Right lobe of liver (tissue), 6 donors: ENCODE measurements at regions not wholly inside any gene's neighbourhood (a gene's known extent, or its start where the extent isn't known, plus 50 kb on each side); places are given as distances from the start of the nearest gene placed in this dataset.

Source experiments
- ATAC-seq, 4 donors: fragments of 200-7000 bp; cut with Tn5 transposase; one replicate each; pipeline ENCODE4 v1.9.1; 2020; ENCODE audit warnings: mild to moderate bottlenecking in 4 of 4, moderate library complexity in 4 of 4
- DNase-seq, 3 donors: peaks; one replicate each; pipeline ENCODE4 v3.0.0-alpha.2; 2020
- H3K27ac ChIP-seq, 3 donors: fragments of 200-600 bp; one replicate each; pipeline ENCODE4 v1.8.0; 2022
- H3K27me3 ChIP-seq, 2 donors: fragments of 200-600 bp; one replicate each; pipeline ENCODE4 v1.8.0; 2022
- H3K36me3 ChIP-seq, 4 donors: fragments of 200-600 bp; sonication (generic) in 1 of 4; one replicate each; pipeline versions ENCODE4 v1.5.1 to v1.8.0; 2017 to 2022; ENCODE audit warnings: control low read depth in 1 of 4
- H3K4me1 ChIP-seq, 4 donors: fragments of 200-600 bp; sonication (generic) in 1 of 4; one replicate each; pipeline versions ENCODE4 v1.5.1 to v1.8.0; 2017 to 2022; ENCODE audit warnings: control low read depth in 1 of 4
- H3K4me3 ChIP-seq, 3 donors: fragments of 200-600 bp; one replicate each; pipeline ENCODE4 v1.8.0; 2022
- H3K9me3 ChIP-seq, 4 donors: fragments of 200-600 bp; sonication (generic) in 1 of 4; one replicate each; pipeline versions ENCODE4 v1.5.1 to v1.8.0; 2017 to 2022; ENCODE audit warnings: control low read depth in 1 of 4
- POLR2A ChIP-seq: fragments of 450-650 bp; IDR thresholded peaks from one replicate; pipeline ENCODE4 v1.6.1; 2017; ENCODE audit warnings: antibody characterized with exemption, mild to moderate bottlenecking
- WGBS: methylation state at CpG from one replicate; pipeline ENCODE4 v1.1.6; 2018; ENCODE audit warnings: low coverage, low lambda C conversion rate; ENCODE audit not compliant: insufficient coverage; ENCODE audit errors: missing lambda C conversion rate; 5-methylcytosine and 5-hydroxymethylcytosine counted together
- intact Hi-C, 2 donors: fragments of 100-400 bp; cut with DNase I; formaldehyde crosslinking; loops; one replicate each; pipeline versions ENCODE4 v1.11.2 to v1.14.1; 2022
- TF ChIP-seq, protein P1 (sequence below), 4 donors: fragments of 200-600 bp in 3 of 4; fragments of 450-650 bp in 1 of 4; IDR thresholded peaks; one replicate each; pipeline versions ENCODE4 v1.5.1 to v1.8.0; 2016 to 2022; ENCODE audit warnings: antibody characterized with exemption in 4 of 4, mild to moderate bottlenecking in 2 of 4
- donor health status: DM: no; HTN: yes; CAD: no.
- donor health status: DM: no; HTN: no; CAD: no.
- donor health status: DM: no; HTN: no; CAD: no.
- donor health status: DM: no; HTN: yes; CAD: no.
- donor health status: DM: no; HTN: yes; CAD: no.

DNA sequence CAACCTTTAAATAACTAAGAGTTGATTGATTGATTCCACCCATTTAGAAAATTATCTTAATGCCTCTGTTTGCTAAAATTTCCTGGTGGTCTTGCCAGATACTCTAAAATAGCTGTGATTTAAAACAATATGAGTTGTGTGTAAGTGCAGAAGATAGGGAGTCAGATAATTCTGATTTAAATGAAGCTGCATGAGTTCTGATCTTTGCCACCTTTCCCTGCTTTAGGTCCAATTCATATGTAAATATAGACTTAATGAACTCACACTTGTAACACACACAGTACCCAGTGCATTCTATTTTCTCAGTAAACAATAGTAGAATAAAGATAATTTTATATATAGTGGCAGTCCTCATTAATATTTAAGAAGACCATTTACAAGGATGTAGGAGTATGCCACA, 981.8 kb downstream of the SLITRK1 start:
- Histone ChIP-seq H3K4me3 (no peak overlapping the region), H3K36me3 (no peaks in the 10 kb centered on the region)

DNA sequence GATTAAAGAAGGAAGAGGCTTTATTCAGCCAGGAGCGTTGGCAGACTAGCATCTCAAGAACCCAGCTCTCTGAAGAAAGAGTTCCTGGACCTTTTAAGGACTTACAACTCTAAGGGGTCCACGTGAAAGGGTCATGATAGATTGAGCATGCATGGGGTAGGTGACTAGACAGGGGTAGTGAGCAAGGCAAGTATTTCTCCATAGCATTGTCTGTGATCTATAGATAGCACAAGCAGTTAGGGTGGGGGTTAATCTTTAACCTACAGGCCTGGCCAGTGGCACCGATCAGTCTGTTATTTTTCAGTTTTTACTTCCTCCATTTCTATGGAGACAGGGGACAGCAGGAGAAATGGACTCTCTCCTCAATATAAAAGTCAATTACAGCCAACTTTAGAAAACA, 983.7 kb downstream of the SLITRK1 start:
- no peaks in the 10 kb centered on the region for H3K36me3 ChIP-seq
- TF ChIP-seq POLR2A: no peak
- TF ChIP-seq, protein P1, sequence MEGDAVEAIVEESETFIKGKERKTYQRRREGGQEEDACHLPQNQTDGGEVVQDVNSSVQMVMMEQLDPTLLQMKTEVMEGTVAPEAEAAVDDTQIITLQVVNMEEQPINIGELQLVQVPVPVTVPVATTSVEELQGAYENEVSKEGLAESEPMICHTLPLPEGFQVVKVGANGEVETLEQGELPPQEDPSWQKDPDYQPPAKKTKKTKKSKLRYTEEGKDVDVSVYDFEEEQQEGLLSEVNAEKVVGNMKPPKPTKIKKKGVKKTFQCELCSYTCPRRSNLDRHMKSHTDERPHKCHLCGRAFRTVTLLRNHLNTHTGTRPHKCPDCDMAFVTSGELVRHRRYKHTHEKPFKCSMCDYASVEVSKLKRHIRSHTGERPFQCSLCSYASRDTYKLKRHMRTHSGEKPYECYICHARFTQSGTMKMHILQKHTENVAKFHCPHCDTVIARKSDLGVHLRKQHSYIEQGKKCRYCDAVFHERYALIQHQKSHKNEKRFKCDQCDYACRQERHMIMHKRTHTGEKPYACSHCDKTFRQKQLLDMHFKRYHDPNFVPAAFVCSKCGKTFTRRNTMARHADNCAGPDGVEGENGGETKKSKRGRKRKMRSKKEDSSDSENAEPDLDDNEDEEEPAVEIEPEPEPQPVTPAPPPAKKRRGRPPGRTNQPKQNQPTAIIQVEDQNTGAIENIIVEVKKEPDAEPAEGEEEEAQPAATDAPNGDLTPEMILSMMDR (IDR thresholded peaks at IDR 0.05): no peak
- no peaks in the 10 kb centered on the region for H3K9me3 ChIP-seq
- ATAC-seq: no peak
- no peak overlapping the region for H3K27ac ChIP-seq
- H3K4me1 ChIP-seq: no peaks in the 10 kb centered on the region
- intact Hi-C loops: no loop called here
- WGBS: 36% methylated on average over 2 of the region's 3 CpGs
- DNase-seq: no peak
- H3K27me3 ChIP-seq: no peaks in the 10 kb centered on the region
- no peak overlapping the region for H3K4me3 ChIP-seq

More for the DNA sequence above, 981.8 kb downstream of the SLITRK1 start:
- ATAC-seq: no peak
- DNase-seq: no peak
- TF ChIP-seq, protein P1 (IDR thresholded peaks at IDR 0.05): no peak
- TF ChIP-seq POLR2A: no peak
- Histone ChIP-seq H3K27me3 (no peaks in the 10 kb centered on the region), H3K9me3 (no peaks in the 10 kb centered on the region), H3K4me1 (no peaks in the 10 kb centered on the region), H3K27ac (no peak overlapping the region)
- intact Hi-C loops: no loop called here

DNA sequence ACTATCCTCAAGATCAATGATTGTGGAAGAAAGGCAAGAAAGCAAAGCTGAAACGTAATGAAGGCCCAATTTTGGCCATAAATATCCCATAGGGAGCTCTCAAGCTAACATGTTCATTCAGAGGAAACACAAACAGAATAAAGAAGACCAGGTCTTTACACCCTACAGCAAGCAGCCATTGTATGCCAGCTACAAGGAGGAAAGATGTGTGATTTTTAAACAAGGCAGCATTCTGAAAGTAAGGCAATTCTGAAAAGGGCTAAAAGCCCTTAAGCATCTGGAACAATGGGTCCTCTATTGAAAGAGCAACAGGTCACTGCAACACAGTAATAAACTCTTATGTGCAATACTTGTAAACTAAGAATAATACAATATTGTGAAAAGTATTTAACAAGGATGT, 1002.4 kb downstream of the SLITRK1 start:
- Histone ChIP-seq H3K36me3 (no peaks in the 10 kb centered on the region), H3K9me3 (no peaks in the 10 kb centered on the region), H3K4me3 (no peak overlapping the region), H3K27ac (no peak overlapping the region), H3K4me1 (no peaks in the 10 kb centered on the region), H3K27me3 (no peaks in the 10 kb centered on the region)
- DNase-seq: no peak
- TF ChIP-seq, protein P1 (IDR thresholded peaks at IDR 0.05): no peak
- TF ChIP-seq POLR2A: no peak
- ATAC-seq: no peak
- 10% methylated on average over 1 of the region's 1 CpG for WGBS
- intact Hi-C loops: no loop called here

DNA sequence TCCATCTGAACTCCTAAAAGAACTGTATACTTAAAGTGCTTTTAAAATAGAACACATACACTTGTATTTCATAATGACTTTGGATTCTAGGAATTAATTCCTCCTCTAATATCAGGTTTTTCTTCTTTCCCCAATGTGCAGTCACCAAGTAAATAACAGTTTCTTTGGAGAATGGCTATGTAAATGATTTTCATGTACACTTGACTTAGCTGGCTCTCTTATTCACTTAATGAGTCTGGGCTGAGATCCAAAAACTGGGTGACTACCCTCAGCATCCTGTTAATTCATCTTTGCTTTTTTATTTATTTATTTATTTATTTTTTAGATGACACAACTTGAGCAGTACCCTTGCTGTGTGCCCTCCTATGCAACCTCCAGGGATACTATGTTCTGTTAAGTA, 1003.7 kb downstream of the SLITRK1 start:
- no peaks in the 10 kb centered on the region for H3K9me3 ChIP-seq
- intact Hi-C loops: no loop called here
- H3K4me3 ChIP-seq: no peak overlapping the region
- ATAC-seq (no peak), DNase-seq (no peak)
- no peak for TF ChIP-seq POLR2A
- TF ChIP-seq, protein P1 (IDR thresholded peaks at IDR 0.05): no peak
- H3K4me1 ChIP-seq: no peaks in the 10 kb centered on the region
- H3K27ac ChIP-seq: no peak overlapping the region
- H3K36me3 ChIP-seq: no peaks in the 10 kb centered on the region
- H3K27me3 ChIP-seq: no peaks in the 10 kb centered on the region

DNA sequence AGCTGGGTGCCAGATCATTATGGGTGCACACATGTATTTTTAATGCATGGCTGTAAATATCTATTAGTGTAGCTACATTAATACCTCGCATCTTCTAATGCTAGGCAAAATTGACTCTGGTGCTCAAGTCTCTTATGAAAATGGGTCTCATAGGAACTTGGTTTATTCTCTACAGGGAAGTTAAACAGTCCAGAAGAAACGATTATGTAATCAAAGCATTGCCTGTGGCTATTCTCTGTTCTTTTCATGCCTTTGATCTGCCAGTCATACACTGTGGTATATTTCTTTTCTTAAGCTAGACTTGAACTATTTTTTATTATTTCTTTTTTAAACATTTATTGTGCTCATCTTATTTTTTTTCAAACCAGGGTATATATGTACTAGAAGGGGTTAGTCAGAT, 1015.0 kb downstream of the SLITRK1 start:
- intact Hi-C loops: no loop called here
- H3K4me3 ChIP-seq: no peak overlapping the region
- H3K27me3 ChIP-seq: no peaks in the 10 kb centered on the region
- no peaks in the 10 kb centered on the region for H3K36me3 ChIP-seq
- TF ChIP-seq POLR2A: no peak
- TF ChIP-seq, protein P1 (IDR thresholded peaks at IDR 0.05): no peak
- WGBS: 52% methylated on average over 2 of the region's 2 CpGs
- H3K27ac ChIP-seq: no peak overlapping the region
- no peak for DNase-seq
- no peak for ATAC-seq
- H3K9me3 ChIP-seq: no peaks in the 10 kb centered on the region
- H3K4me1 ChIP-seq: no peaks in the 10 kb centered on the region
